AG08396 (cell line): ENCODE measurements at regions not wholly inside any gene's neighbourhood (a gene's known extent, or its start where the extent isn't known, plus 50 kb on each side); places are given as distances from the start of the nearest gene placed in this dataset.

ENCODE experiments used
- DNase-seq: peaks from one replicate; pipeline ENCODE4 v3.0.0; 2012; ENCODE audit warnings: low spot score, mixed read lengths

- no peak for DNase-seq
Measured at GRCh38 chr9:19597176-19597575, 188.4 kb downstream of the ACER2 start.

- no peak for DNase-seq
Measured at GRCh38 chr9:19595003-19595402, 186.2 kb downstream of the ACER2 start.

- no peak for DNase-seq
Measured at GRCh38 chr9:19587678-19588077, 178.9 kb downstream of the ACER2 start.

GRCh38 chr9:19583890-19584289 lies 175.1 kb downstream of the ACER2 start:
- DNase-seq: no peak

GRCh38 chr9:19577411-19577810 lies 168.6 kb downstream of the ACER2 start:
- DNase-seq: no peak

GRCh38 chr9:19568946-19569345 lies 160.1 kb downstream of the ACER2 start:
- no peak for DNase-seq

GRCh38 chr9:19564396-19565061 lies 155.7 kb downstream of the ACER2 start:
- DNase-seq: no peak

- no peak for DNase-seq
Measured at GRCh38 chr9:19555214-19555613, 146.4 kb downstream of the ACER2 start.

GRCh38 chr9:19554529-19554928 lies 145.7 kb downstream of the ACER2 start:
- no peak for DNase-seq

- no peak for DNase-seq
Measured at GRCh38 chr9:19553441-19553840, 144.6 kb downstream of the ACER2 start.

- no peak for DNase-seq
Measured at GRCh38 chr9:19552282-19553105, 143.7 kb downstream of the ACER2 start.

- DNase-seq: peak; percentile 25
Measured at GRCh38 chr9:19551124-19551929, 142.5 kb downstream of the ACER2 start.

- no peak for DNase-seq
Measured at GRCh38 chr9:19550009-19550408, 141.2 kb downstream of the ACER2 start.

- no peak for DNase-seq
Measured at GRCh38 chr9:19533373-19533772, 124.6 kb downstream of the ACER2 start.

GRCh38 chr9:19527663-19528062 lies 118.9 kb downstream of the ACER2 start:
- no peak for DNase-seq

GRCh38 chr9:19522558-19522957 lies 113.7 kb downstream of the ACER2 start:
- DNase-seq: no peak

GRCh38 chr9:19521205-19521604 lies 112.4 kb downstream of the ACER2 start:
- DNase-seq: no peak

- DNase-seq: no peak
Measured at GRCh38 chr9:19517202-19517942, 108.6 kb downstream of the ACER2 start.

GRCh38 chr9:19516348-19516747 lies 107.5 kb downstream of the ACER2 start:
- no peak for DNase-seq

- peak; percentile 19 for DNase-seq
Measured at GRCh38 chr9:19513671-19514275, 105.0 kb downstream of the ACER2 start.

- DNase-seq: no peak
Measured at GRCh38 chr9:19512103-19512832, 103.5 kb downstream of the ACER2 start.
